ELF-1 (cell line): ENCODE measurements at regions not wholly inside any gene's neighbourhood (a gene's known extent, or its start where the extent isn't known, plus 50 kb on each side); places are given as distances from the start of the nearest gene placed in this dataset.
"Not testable (repeated sequence)": the region's sequence is repeated elsewhere in the genome, so short reads cannot be mapped to it uniquely, and the experiment has no call there.

ENCODE experiments used
- DNase-seq: peaks from one replicate; pipeline ENCODE4 v3.0.0-alpha.2; 2016; ENCODE audit warnings: low read depth, low spot score

DNA sequence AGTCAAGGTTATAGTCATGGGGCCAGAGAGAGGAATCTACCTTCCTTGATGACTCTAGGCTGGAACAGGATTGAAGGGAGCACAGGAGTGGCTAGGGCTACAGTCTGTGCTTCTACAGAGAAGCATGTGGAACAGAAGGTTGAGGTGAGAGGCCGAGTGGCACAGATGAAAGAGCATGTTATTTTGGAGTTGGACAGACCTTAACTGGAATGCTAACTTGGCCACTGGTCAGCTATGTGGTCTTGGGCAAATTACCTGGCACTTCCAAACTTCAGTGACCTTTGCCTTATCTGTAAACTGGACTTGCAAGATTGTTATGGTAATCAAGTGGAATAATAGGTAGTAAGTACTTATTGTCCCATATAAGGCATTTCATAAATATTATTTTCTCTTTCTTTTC lies 252.7 kb downstream of the KCNRG start:
- DNase-seq = no peak

DNA sequence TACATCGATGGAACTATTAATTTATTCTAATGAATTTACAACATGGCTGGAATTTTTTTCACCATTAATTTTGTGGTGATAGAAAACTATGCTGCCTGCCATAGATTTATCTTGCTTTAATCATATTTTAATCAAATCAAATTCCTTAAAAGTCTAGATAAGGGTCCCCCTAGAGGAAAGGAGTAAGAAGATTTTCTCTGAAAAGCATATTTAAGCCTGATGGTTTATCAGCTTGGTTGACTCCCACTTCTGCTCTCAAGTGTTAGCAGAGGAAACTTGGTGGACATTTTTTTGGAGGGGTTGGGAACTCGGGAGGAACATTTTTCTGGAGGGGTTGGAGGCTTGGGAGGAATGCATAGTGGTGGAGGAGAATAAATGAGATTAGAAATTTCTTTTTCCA lies 253.3 kb downstream of the KCNRG start:
- DNase-seq = no peak

DNA sequence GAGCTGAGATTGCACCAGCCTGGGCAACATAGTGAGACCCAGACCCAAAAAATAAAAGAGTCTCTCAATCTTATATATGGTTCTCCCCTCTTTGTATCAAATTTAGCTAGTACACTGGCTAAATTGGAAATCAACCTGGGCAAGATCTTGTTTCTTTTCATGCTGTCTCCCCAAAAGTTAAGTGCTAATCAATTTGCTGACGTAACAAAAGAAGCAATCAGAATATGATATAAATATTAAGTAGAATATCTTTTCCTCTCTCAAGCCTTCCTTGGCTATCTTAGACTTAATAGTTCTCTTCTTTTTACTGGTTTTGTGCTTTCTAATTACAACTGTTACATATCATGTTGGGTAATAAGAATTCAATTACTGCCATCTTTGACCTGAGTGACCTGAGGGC lies 258.9 kb downstream of the KCNRG start:
- DNase-seq = no peak

DNA sequence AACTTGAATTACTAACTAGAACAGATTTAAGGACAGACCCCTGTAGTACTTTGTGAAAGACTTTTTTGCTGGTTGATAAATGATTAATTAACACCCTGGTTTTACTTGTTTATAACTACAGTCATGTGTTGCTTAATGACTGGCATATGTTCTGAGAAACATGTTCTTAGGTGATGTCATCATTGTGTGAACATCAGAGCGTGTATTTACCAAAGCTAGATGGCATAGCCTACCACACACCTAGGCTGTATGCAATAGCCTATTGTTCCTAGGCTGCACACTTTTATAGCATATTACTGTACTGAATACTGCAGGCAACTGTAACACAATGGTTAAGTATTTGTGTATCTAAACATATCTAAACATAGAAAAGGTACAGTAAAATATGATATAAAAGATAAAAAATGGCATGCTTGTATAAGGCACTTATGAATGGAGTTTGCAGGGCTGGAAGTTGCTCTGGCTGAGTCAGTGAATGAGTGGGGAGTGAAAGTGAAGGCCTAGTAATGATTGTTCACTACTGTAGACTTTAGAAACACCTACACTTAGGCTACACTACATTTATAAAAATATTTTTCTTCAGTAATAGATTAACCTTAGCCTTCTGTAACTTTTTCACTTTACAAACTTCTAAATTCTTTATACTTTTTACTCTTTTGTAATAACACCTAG lies 260.3 kb downstream of the KCNRG start:
- DNase-seq = no peak

DNA sequence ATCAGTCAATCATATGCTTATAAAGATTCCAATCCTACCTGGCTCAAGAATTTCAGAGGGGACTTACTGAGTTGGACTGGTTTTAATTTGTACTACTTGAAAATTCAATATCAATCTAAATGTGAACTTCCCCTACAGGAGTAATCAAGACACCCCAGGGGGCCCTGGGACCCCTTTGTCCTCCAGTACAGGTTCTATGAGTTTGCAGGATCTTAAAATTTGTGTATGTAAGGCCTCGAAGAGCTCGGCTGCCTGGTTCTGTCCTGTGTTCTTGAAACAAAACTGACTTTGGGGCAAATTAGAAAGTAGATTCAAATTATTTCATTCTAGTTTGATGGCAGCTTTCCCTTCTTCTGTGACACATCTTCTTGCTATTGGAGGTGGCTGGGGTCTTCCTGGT lies 261.3 kb downstream of the KCNRG start:
- no peak for DNase-seq

DNA sequence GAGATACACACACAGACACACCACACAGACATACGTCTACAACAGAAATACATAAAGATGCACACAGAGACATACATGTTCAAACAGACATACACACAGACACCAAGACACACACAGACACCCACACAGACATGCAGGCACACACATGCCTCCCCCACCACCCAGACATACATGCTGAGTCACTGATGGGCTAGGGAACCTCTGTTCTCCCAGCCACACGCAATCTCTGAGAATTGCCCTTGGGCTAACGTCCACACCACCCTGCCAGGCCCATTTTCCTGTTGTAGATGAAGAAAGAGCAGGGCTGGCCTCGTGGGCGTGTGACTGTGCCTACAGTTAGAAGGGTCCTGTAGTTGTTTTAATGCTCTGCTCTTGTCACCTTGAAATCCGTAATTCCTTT lies 261.9 kb downstream of the KCNRG start:
- no peak for DNase-seq

DNA sequence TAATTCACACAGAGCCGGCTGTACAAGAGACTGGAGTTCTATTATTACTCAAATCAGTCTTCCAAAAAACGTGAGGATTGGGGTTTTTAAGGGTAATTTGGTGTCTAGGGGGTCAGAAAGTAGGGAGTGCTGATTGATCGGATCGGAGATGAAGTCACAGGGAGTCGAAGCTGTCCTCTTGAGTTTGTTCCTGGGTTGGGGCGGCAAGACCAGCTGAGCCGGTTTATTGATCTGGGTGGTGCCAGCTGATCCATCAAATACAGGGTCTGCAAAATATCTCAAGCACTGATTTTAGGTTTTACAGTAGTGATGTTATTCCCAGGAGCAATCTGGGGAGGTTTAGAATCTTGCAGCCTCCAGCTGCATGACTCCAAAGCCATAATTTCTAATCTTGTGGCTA lies 262.7 kb downstream of the KCNRG start:
- DNase-seq = no peak

DNA sequence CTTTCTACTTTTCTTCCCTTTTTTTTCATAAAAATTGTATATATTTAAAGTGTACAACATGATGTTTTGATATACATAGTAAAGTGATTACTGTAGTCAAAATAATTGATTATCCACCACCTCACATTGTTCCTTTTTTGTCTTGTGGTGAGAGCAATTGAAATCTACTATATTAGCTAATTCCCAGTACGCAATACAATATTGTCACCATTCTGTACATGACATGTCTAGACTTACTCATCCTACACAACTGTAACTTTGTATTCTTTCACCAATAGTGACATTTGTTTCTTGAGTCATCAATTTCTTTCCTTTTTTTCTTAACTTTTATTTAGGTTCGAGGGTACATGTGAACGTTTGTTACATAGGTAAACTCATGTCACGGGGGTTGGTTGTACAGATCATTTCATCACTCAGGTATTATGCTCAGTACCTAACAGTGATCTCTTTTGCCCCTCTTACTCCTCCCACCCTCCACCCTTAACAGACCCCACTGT lies 265.2 kb downstream of the KCNRG start:
- no peak for DNase-seq

DNA sequence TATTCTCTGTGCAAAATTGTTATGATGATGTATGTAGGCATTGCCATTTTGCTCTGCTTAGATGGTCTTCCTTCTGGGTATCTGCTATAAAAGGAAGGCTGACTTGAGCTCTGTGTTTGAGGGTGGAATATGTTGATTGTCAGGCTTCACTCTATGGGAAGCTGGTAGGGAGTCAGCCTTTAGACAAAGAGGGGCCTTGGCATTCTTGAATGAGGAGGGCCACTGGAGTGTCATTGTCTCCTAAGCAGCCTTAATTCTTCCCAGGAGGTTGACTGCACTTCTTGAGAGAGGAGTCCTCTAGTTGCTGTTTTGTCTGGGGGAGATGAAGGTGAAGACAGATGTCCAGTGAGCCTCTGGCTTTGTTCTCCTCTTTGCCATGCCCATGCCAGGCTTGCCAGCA lies 266.8 kb downstream of the KCNRG start:
- DNase-seq = peak; percentile 26

DNA sequence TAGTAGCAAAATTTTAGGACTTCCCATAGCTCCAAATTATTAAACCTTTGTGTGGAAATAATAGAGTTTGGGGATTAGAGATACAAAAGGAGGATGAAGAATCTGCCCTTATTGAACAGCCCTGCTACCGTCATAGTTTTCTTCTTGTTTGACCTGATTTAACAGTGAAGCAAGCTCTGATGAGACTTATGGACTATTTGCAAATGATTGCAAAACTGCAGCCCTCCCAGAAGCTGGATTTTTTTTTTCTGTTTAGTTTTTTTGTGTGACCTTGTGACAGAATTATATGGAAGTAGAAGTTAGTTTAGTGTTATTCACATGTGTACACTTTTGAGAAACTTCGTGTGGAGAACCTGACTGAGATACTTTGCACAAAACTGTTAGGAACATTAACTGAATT lies 267.8 kb downstream of the KCNRG start:
- DNase-seq = no peak

DNA sequence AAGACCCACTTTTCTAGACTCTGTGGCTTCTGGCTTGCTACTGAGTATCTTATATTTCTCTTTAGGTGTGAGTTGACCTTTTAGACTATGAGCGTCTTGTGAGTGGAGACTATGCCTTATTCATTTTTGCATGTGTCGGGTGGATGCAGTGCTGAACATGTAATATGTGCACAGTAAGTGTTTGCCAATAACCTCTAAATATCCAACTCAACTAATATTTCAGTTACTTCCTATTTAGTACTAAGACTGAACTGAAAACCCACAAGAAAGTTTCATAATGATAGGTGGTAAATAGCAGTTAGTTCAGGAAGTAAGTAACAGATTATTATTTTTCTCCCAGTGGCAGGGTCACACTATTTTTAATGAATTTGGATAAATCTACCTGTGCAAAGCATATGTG lies 269.3 kb downstream of the KCNRG start:
- DNase-seq = no peak

DNA sequence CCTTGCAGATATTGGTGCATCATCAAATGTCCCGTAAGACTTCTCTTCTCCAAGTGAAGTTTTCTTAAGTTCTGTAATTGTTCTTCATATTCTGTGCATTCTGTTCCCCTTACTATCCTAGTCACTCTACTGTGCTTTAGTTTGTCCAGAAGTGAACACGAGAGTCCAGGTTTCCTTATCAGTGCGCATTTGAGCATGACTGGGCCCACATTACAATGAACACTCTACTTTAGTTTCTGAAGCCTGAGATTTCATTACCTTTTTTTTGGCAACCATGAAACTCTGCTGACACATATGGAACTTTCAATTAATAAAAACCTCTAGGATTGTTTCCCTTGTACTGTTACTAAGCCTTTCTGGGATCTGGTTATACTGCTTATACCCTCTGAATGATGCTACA lies 270.0 kb downstream of the KCNRG start:
- no peak for DNase-seq

DNA sequence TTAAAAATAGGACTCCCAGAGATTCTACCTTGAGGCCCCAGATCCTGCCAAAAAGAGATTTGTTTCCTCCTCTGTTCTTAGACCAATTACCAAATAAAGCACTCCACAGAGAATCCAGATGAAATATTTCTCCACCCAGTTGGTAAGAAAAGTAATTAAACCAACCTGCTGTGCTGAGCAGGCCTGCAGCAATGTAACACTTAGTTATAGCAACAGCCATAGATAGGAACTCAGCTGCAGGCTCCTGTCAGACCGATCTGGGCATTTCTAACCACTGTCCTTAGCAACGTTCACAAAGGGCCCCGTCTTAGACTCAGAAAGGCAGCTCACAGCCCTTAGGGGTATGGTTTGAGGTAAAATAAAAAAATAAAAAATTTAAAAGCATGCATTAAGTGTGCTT lies 271.1 kb downstream of the KCNRG start:
- no peak for DNase-seq

DNA sequence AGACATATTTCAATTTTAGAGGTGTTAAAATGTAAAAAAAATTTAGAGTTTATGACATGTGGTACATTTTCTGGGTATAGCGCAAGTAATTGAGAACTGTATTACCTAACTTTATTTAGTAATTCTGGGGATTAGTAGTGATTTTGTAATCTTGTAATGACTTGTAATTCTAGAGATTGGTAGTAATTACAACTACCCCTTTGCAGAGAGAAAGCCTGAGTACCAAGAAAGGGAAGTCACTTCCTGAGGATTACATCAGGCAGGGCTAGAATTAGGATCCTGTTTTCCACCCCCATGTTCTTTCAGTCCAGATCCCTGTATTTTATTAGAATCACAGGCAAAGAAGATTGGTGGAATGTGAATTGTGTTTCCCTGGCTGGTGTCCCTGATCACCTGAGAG lies 274.9 kb downstream of the KCNRG start:
- DNase-seq = no peak

DNA sequence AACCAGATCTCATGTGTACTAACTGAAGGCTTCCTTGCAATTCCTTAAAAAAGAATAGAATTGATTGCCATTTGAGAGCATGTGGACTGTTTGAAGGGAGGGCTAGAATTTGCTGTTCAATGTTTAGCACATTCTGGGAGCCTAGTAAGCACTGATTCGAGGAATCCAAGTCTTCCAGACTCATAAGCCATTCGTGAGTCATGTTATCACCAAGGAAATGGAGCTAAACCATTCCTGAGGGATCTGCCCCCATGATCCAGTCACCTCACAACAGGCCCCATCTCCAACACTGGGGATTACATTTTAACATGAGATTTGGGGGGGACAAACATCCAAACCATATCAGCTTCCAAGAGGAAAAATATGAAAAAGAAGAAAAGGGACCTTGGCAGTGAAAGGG lies 276.4 kb downstream of the KCNRG start:
- no peak for DNase-seq

DNA sequence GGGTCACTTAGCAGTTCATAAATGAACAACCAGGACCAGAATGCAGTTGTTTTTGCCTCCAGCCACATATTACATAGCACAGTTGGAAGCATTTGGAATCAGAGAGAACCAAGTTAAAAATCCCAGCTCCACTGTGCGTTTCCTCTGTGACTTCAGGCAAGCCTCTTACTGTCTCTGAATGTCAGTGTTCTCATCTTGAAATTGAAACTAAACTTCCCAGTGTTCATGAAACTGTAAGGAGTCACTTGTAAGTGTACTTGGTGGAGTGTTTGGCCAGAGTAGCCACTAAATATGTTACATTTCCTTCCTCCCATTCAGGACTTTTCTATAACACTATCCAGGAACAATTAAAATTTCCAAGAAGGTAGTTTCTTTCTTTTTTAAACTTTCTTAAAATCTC lies 276.8 kb downstream of the KCNRG start:
- no peak for DNase-seq

DNA sequence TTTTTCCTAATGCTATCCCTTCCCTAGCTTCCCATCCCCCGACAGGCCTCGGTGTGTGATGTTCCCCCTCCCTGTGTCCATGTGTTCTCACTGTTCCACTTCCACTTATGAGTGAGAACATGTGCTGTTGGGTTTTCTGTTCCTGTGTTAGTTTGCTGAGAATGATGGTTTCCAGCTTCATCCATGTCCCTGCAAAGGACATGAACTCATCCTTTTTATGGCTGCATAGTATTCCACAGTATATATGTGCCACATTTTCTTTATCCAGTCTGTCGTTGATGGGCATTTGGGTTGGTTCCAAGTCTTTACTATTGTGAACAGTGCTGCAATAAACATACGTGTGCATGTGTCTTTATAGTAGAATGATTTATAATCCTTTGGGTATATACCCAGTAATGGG lies 279.2 kb downstream of the KCNRG start:
- not testable (repeated sequence) for DNase-seq

DNA sequence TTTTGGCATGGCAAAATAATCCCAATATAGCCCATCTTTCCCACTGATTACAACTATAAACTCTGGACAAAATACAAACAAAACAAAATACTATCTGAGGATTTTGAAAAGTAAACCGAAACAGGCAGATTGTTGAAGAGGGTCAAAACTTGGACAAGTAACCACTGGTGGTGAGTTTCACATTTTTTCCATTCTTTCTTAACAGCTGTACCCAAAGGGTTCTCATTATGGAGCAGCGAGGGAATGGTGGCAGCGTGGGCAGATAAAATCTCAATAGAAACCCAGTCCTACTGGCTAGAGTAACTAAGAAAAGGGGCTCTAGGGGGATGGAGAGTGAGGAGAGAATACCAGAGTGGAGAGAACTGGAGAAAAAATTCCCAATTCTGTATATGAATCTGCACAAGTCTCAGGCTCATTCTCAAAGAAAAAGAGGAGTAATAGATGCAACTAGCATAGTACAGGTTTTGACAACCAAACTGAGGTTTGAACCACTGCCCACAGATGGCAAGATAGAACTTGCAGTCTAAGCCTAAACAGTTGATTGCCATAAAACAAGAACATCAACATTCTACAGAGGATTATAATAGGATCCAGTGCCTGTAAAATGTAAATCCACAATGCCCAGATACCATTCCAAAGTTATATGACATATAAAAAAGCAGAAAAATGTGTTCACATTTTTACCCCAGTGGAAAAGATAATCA lies 284.5 kb downstream of the KCNRG start:
- no peak for DNase-seq

DNA sequence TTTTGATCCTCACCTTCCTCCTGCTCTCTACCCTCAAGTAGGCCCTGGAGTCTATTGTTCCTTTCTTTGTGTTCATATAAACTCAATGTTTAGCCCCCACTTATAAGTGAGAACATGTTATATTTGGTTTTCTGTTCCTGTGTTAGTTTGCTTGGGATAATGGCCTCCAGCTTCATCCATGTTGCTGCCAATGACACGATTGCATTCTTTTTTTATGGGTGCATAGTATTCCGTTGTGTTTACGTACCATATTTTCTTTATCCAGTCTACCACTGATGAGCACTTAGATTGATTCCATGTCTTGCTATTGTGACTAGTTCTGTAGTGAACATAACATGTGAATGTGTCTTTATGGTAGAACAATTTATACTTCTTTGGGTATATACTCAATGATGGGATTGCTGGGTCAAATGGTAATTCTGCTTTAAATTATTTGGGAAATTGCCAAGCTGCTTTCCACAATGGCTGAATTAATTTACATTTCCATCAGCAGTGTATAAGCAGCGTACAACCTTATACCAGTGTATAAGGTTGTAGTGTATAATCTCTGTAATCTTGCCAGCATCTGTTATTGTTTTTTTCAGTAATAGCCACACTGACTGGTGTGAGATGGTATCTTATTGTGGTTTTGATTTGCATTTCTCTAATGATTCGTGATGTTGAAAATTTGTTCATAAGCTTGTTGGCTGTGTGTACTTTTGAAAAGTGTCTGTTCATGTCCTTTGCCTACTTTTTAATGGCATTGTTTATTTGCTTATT lies 288.9 kb downstream of the KCNRG start:
- DNase-seq = no peak

DNA sequence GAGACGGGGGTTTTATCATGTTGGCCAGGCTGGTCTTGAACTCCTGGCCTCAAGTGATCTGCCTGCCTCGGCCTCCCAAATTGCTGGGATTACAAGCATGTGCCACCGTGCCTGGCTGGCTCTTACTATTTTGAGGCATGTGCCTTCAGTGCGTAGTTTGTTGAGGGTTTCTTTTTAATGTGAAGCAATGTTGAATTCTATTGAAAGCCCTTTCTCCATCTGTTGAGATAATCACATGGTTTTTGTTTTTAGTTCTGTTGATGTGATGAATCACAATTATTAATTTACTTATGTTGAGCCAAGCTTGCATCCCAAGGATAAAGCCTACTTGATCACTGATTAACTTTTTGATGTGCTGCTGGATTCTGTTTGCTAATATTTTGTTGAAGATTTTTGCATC lies 290.9 kb downstream of the KCNRG start:
- no peak for DNase-seq

DNA sequence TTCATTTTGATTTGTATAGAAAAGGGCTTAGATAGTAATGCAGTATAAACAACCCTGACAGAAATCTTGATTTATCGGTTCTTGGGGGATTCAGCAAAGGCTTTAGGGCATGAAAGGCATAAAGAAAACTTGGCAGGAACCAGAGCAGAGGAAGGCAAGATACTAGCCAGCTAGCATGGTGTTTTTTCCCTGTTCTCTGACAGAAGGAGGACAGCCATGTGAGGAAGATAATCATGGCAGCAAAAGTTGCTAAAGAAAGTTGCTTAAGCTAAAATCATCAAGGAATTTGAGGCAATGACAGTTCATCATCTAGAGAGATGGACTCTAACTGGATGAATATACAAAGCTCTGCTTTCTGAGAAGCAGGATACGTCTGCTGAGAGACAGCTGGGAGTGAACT lies 294.1 kb downstream of the KCNRG start:
- DNase-seq = no peak

DNA sequence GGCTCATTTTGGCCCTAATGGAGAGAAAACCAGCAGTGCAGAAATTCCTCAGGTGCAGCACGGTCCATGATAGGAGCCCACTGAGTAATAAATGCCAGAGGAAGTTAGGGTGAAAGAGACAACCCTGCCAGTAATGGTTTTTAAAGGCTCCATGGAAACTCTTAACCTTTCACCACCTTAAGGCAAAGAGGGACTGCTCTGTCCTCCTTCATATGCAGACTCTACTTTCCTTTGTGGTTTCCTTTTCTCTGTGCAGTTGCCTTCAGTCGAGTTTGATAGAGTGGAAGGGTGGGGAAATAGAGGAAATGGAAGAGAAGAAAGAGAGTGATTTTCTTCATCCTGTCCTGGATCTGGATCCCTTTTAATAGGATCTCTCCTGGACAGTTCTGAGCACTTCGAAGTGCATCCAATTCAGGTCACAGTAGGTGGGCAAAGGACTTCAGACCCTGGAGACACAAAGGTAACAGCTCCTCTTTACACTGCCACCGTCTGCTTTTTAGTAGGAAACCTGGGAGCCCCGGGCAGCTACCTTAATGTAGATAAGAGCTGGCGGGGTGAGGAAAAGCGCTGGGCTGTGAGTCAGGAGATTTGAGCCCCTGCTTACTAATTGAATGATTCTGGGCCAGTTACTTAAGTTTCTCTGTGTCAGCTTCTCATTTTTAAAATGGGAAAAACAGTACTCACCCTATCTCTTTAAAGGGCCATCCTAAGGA lies 294.8 kb downstream of the KCNRG start:
- peak; percentile 56 for DNase-seq
